Ammon's horn (tissue), 1 donor: ENCODE measurements at regions not wholly inside any gene's neighbourhood (a gene's known extent, or its start where the extent isn't known, plus 50 kb on each side); places are given as distances from the start of the nearest gene placed in this dataset.
A peak's percentile ranks its signal among the peaks of the same experiment; 100 is the strongest.

Experiments
- DNase-seq: peaks from one replicate; pipeline ENCODE4 v3.0.0-alpha.2; 2016; ENCODE audit warnings: low spot score

DNA sequence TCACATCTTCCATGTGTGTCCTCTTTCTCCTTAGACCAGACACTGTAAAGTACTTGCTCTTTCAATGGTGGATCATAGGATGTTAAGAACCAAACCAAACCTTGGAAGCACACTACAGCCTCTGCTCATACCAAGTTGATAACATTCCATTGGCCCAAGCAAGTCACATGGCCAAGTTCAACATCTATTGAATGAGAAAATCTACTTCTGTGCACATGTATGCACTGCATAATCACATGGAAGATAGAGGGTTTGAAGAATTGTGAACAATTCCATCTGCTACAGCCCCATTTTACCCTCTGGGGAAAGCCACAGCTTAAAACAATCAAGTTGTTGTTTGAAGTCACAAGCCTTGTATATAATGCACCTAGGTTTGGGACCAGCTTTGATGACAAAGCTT, 68.2 kb downstream of the MFAP3 start:
- no peak for DNase-seq

DNA sequence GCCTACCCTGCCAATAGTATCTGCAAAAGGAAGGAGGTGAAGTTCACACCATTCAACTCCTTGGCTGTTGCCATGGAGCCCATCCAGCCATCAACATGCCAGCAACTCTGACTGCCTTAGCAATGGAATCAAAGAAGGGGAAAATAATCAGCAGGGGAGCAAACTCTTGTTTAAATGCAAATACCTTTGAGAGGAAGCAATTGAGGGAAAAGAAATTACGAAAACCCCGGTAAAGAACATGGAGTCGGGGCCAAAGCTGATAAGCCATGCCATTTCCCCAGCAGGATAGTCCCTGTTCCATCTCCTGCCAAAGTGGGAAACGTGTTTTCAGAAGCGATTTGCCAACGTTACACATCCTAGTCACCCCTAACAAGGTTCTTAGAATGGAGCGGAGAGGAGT, 69.0 kb downstream of the MFAP3 start:
- peak; percentile 30 for DNase-seq

DNA sequence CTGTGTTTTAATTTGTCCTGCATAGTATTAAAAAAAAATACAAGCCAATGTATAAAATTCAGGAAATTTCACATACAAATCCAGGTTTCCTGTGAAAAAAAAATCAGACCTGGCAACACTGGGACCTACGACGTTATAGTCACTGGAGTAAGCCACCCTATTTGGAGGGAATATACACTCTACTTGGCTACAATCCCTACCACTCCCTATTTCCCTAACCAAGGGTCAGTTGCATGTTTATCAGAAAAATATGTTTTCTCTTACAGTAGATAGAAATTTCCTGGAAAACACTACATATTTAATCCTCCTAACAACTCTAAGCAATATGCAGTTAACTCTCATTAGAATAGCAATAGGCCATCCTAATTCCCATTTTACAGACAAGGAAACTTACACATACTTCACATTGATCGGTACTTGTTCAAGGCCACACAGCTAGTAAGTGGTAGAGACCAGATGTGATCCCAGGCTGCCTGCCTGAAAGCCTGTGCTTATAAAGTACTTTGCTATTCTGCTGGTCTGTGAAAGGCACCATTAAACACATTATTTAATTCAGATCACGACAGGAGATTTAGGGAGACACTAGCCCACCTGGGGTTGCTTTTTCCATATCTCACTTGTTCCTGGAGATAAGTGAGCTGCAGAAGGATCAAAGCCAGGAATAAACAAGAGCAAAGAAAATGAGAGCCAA, 70.8 kb downstream of the MFAP3 start:
- DNase-seq = no peak

DNA sequence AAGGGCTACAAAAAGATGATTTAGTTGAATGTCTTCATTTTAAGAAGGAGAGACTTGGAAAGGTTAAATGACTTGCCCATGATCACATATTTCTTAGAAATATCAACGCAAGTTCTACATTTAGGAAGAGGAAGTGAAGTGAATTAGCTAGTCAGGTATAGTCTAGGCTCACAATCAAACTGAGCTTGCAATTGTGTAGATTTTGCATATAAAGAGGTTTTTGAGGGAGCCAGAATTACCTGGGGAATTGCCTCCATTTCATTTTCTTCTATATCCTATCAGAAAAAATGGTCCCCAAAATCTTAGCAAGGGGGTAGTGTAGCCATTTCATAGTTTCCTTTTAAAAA, 71.3 kb downstream of the MFAP3 start:
- DNase-seq = no peak

DNA sequence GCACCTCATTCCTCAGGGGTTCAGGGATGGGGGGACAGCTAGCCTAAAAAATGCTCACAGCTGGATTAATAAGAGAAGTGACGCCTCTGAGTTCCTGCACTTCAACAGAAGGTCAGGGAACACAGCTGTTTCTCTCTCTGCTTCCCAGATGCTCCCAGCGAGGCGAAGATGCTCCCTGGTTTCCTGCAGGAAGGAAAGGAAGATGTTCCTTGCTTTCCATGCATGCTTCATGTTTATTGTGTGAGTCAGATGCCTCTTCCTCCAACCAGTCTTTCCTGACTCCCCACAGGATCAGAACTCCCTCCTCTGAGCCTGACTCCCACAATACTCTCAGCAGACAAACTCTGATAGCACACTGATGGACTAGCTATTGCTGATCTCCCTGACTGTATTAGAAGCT, 71.9 kb downstream of the MFAP3 start:
- DNase-seq = no peak

DNA sequence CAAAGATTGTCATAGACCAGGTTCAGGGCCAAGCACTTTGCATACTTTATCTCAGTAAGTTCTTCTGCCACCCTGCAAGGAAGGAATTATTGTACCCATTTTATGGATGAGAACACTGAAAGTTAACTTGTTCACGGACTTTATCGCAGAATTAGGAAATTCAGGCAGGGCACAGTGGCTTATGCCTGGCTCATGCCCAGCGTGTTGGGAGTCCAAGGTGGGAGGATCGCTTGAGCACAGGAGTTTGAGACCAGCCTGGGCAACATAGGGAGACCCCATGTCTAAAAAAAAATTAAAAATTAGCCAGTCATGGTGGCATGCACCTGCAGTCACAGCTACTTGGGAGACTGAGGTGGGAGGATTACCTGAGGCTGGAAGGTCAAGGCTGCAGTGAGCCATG, 72.4 kb downstream of the MFAP3 start:
- DNase-seq = no peak

DNA sequence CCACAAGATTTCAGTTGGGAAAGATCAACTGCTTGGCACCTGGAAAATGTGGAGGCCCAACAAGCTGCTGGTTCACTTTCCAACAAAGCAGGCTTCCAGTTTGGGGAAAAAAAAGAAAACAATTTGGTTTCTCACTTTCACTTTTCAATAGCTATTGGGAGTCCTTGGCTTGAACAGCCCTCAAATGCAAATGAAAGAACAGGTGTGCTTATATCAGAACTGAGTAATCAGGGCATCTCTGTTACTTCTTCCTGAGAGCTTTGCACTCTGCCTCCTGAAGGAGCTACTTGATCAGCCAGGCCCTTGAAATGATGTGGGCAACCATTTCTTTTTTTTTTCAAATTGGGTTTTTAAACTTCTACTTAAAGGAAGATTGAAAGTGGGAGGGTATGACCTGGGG, 73.5 kb downstream of the MFAP3 start:
- no peak for DNase-seq

DNA sequence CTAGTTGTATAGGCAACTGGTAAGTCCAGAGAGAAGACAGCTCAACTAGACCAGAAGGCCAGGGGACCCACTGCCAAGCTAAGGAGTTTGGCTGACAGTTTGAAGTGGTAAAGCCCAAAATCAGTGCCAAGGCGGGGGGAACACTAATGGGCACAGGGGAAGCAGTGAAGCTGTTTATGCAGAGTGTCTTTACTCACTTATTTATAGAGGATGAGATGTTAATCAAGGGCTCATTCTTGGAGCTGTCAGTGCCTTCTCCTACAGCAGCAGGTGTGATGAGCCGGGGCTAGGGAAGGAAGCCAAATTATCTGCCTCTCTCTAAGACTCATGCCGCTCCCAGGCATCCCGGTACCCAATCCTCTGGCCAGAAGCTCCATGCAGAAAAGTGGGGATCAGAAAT, 75.2 kb upstream of the GALNT10 start:
- DNase-seq = no peak

DNA sequence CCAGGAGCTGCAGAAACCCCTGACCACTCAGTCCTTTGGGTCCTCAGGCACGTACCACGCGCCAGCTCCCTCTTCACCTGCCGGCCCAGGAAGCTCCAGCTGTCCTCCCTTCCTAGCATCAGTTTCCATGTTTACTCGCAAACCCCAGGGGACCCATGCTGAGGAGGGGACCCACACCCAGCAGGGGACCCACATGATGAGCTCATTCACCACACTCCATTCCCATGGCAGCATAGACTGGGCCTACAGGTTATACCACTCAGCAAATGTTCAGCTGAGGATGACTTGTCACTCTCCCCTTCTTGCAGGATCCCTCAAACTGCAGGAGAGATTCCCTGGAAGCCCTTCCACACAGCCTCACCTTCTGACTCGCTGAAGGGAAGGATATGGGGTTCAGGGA, 73.5 kb upstream of the GALNT10 start:
- DNase-seq = no peak

DNA sequence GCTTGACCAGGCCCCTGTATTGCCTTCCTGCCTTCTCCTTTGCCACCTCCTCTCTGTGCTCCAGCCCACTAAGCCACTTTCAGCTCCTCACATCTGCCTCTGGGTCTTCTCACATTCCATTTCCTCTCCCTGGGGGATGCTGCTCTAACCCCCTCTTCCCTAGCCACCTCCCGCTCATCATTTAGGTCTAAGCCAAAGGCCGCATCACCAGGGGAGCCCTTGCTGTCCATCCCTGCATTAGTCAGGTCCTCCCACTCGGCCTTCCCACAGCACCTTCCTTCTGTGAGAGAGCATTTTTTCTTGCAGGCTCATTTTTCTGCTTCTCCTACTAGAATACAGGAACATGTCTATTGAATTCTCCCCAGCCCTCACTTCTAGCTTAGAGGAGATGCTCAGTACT, 72.6 kb upstream of the GALNT10 start:
- no peak for DNase-seq

DNA sequence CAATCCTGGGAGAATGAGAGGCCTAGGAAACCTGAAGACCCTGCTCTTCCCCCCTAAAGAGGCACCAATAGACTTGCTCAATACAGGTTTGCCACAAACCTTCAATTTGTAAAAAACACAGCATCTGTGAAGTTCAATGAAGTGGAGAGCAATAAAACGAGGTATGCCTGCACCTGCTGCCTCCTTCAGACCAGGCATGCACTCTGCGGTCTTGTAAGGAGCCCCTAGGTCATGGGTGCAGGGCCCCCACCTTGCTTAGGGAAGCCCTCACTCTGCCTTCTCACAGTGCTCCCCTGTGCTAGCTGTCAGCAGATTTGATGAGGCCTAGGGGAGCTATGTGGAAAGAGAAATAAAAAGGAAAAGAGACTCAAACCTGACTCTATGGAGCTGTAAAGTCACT, 72.1 kb upstream of the GALNT10 start:
- DNase-seq = no peak

DNA sequence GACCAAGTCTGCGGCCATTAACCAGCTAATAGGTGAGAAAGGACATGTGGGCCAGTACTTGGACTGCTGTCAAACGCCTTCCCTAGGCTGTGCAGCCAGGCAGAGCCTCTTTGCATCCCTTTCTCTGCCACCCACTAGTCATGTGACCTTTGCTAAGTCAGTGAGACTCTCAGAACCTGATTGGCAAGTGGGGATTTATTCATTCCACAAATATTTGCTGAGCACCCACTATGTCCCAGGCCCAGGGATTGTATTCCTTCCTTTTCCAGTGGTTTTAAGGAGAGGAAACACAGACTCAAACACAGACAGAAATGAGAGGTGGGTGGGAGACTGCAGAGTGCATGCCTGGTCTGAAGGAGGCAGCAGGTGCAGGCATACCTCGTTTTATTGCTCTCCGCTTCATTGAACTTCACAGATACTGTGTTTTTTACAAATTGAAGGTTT, 71.6 kb upstream of the GALNT10 start:
- DNase-seq = no peak

DNA sequence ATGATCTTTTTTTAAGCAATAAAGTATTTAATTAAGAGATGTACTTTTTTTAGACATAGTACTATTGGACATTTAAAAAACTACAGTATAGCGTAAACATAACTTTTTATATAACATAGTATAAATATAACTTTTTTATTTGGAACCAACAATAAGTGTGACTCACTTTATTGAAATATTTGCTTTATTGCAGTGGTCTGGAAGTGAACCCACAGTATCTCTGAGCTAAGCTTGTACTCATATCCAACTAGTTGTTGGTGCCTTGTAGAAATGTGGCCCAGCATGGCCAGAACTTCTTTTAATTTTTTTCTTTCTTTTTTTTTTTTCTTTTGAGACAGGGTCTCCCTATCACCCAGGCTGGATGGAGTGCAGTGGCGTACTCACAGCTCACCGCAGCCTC, 61.5 kb upstream of the GALNT10 start:
- DNase-seq = no peak

DNA sequence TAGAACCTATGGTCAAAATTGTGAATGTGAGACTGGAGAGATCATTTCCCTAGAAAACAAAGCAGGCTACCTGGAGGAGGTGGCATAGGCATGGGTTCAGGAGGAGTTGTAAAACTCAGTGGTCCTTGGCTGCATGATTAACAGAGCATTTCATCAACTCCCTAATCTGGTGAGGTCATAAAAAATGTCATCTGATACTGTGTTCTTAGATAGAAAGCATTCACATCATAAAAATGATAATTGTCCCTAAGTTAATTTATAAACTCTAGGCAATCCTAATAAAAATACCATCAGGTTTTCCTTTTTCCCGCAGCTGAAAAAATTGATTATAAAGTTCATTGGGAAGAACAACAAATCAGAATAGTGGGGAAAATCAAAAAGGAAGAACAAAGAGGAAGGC, 60.6 kb upstream of the GALNT10 start:
- DNase-seq = no peak

DNA sequence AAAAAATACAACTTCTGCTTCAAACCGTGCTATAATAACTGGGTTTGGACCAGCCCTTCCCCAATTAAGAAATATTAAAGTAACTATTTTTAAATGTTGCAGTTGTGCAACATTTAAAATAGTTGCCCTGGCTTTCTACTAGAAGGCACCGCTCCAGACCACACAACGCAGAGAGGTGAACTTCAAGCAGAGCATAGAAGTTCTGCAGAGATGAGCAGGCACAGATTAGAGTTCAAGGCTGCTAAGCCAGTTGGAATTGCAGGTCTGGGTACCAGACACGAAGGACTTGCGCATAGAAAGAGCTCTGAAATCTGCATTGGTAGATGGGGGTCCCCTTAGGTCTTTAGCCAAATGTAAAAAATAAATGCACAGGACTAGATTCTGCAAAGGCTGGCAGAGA, 58.7 kb upstream of the GALNT10 start:
- no peak for DNase-seq

DNA sequence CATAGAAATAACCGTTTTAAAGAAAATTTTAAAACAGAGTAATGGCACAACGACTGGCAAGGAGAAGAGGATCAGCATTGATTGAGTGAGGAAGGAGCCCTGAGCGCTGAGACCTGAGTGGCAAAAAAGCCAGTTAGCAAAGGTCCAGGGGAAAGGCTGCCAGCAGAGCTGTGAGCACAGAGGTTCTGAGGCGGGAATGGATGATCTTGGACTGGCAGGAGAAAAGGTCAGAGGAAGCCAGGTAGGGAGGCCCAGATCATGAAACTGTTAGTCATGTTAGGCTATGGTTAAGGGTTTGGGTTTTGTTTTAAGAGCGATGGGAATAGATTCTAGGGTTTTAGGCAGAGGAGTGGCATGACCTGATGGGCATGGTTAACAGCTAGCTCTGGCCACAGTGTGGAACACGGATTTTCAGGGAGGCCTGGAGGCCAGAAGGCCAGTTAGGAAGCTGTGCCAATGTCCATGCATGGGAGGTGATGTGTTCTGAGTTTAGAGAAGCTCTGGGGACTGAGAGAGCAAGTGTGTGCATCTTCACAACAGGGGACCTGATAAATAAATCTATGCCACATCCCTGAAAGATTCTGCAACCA, 57.7 kb upstream of the GALNT10 start:
- DNase-seq = no peak

DNA sequence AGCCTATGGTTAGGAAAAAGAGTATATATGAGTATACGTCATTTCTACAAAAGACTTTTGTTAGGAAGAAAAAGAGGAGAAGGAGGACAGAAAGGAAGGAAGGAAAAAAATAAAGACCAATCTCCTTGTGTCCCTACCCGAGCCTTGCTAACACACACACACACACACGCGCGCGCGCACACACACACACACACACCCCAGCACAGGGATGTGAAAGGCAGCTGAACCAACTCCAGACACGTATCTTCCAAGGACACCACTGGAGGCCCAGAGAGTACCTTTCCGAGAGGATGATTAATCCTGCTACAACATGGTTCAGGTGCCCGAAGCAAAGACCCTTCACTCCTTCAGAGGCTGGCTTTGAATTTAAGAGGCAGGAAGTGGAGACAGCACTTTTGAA, 56.9 kb upstream of the GALNT10 start:
- no peak for DNase-seq

DNA sequence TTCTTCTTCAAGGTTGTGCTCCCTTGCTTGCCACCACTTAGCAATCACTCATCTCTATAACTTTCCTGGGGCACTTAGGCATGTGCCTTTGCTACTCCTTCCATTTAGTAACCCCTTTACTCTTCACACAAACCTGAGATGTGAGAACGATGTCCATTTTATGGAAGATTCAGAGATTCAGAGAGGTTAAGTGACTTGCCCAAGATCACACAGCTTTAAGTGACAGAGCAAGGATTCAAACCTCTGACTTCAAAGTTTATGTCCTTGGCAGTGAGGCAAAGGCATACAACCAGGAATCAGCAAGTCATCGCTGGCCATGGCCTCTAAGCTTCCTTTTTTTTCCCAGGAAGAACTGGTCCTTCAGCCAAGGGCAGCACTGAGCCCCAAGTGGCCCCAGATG, 56.0 kb upstream of the GALNT10 start:
- no peak for DNase-seq

DNA sequence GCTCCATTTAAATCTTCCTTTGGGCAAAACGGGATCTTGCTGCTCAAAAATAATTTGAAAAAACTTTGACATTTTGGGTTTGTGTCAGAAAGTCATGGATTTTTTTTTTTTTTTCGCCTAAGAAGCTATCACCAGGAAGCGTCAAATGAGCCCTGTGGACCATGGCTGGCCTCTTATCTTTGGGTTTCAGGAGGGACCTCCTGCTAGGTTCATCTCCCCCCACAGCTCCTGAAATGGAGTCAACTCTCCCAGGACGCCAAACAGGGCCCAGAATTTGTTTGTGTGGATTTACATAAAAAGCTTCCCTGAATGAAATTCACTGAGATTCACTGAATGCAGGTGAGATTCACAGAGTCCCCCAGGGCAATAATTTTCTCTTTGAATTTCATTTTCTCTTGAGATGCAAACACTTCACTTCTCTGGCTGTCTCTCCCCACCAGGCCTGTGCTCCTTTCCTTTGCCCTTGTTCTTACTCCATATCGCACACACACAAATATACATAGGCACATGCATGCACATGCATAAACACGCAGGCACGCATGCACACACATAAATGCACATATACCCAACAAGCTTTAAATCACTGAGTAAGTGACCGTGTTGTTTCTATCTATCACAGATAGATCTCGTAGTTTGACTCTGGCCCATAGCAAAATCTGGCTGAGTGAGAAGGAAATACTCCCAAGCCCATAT, 55.3 kb upstream of the GALNT10 start:
- no peak for DNase-seq

DNA sequence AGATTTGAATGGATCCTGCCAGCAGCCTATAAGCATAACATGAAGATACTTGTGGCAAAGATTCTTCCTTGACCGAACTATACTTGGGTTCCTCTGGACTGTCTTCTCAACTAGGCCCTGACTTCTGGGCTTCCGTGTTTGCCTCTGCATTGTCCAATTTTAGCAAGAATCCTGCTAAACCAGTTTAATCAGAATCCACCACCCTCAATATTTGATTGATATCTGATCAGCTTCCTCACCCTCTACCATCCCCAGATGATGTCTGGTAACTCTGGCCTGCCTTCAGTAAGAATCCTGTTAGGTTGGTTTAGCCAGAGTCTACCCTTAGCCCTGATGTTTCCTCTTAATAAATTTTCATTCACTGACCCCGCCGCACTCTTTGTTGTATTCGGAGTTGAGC, 54.4 kb upstream of the GALNT10 start:
- DNase-seq = no peak

DNA sequence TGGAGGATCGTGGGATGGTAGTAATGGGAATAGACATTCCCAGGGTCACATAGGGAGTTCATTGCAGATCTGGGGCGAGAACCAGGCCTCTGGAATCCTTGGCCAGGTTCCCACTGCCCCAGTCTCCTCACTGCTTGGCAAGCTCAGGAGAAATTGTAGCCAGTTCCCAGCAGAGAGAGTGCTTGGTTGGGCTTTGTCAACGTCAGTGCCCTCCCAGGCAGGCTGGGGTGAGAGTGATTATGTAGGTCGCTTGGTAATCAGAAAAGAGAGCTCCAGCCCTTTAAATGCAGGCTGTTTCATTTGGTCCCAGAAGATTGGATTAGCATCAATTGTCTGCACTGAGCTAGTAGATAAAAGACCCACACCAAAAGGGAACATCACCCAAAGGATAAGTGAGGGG, 51.8 kb upstream of the GALNT10 start:
- DNase-seq = peak; percentile 66

DNA sequence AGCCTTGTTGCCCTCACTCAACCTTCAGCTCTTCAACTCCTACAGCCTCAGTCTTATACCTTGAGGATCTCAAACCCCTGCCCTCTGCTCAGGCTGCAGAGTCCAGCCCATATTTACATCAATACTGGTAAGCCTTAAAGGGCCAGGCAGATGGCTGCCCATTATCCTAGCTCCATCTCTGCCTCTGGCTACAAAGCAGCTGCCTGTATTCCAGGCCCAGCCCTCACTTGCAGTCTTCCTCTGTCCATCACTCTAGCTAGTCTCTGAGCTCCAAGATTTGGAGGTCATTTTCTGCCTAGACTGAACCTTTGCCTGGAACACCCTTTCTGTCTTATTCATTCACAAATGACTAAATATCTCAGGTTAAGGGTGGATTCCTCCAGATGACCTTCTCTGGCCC, 50.2 kb upstream of the GALNT10 start:
- DNase-seq = no peak
